OCI-LY3 (cell line): ENCODE measurements at regions not wholly inside any gene's neighbourhood (a gene's known extent, or its start where the extent isn't known, plus 50 kb on each side); places are given as distances from the start of the nearest gene placed in this dataset.

Experiments
- CTCF ChIP-seq: fragments of 200-600, 300-600 bp; sonication (generic); IDR thresholded peaks from 2 replicates; pipeline ENCODE4 v1.5.1; 2014; ENCODE audit warnings: antibody characterized with exemption, low read length, low read depth
- EZH2phosphoT487 ChIP-seq: fragments of 200-600 bp; shearing (Covaris generic); IDR thresholded peaks from 2 replicates; pipeline ENCODE4 v1.6.1; 2018; ENCODE audit warnings: antibody characterized with exemption, mixed run types, low read depth

- TF ChIP-seq CTCF = no peak
- no peak for TF ChIP-seq EZH2phosphoT487
Observed at GRCh38 chrX:120732461-120732860, 102.6 kb upstream of the C1GALT1C1 start.
